HEK293T (cell line): ENCODE measurements at regions not wholly inside any gene's neighbourhood (a gene's known extent, or its start where the extent isn't known, plus 50 kb on each side); places are given as distances from the start of the nearest gene placed in this dataset.

Source experiments
- CTCF ChIA-PET: fragments of 350-600 bp; formaldehyde crosslinking; extraction: SDS; loops from one replicate; lab custom pipeline; 2021; ENCODE audit warnings: antibody characterized with exemption, inconsistent platforms; lab: Yijun Ruan, JAX
- POLR2A ChIA-PET: fragments of 350-600 bp; formaldehyde crosslinking; extraction: SDS; loops from one replicate; lab custom pipeline; 2020; ENCODE audit warnings: antibody characterized with exemption, inconsistent platforms; lab: Yijun Ruan, JAX
- DNase-seq: peaks from one replicate; pipeline ENCODE4 v3.0.0; 2012; ENCODE audit warnings: mixed read lengths; ENCODE audit errors: extremely low spot score
- ARNT ChIP-seq: fragments of 450-650 bp; IDR thresholded peaks from 2 replicates; pipeline ENCODE4 v1.6.1; 2017; ENCODE audit warnings: mild to moderate bottlenecking
- BHLHE40 ChIP-seq: fragments of 450-650 bp; IDR thresholded peaks from 2 replicates; pipeline ENCODE4 v1.6.1; 2016; ENCODE audit warnings: mild to moderate bottlenecking, moderate library complexity, borderline replicate concordance
- CTBP1 ChIP-seq: fragments of 450-650 bp; IDR thresholded peaks from 2 replicates; pipeline ENCODE4 v1.6.1; 2016; ENCODE audit warnings: borderline replicate concordance
- ELF4 ChIP-seq: fragments of 450-650 bp; IDR thresholded peaks from 2 replicates; pipeline ENCODE4 v1.6.1; 2017; ENCODE audit warnings: antibody characterized with exemption
- FOXA1 ChIP-seq: fragments of 450-650 bp; IDR thresholded peaks from 2 replicates; pipeline ENCODE4 v1.6.1; 2016; ENCODE audit warnings: mild to moderate bottlenecking
- FOXK2 ChIP-seq: fragments of 450-650 bp; IDR thresholded peaks from 2 replicates; pipeline ENCODE4 v1.6.1; 2016; ENCODE audit warnings: mild to moderate bottlenecking
- FOXM1 ChIP-seq: fragments of 450-650 bp; IDR thresholded peaks from 2 replicates; pipeline ENCODE4 v1.6.1; 2017; ENCODE audit warnings: mild to moderate bottlenecking, borderline replicate concordance
- HDGF ChIP-seq: fragments of 450-650 bp; IDR thresholded peaks from 2 replicates; pipeline ENCODE4 v1.6.1; 2017; ENCODE audit warnings: antibody characterized with exemption, borderline replicate concordance
- L3MBTL2 ChIP-seq: fragments of 450-650 bp; conservative IDR thresholded peaks from 2 replicates; pipeline ENCODE4 v1.6.1; 2016; ENCODE audit warnings: mild to moderate bottlenecking
- LEF1 ChIP-seq: fragments of 450-650 bp; IDR thresholded peaks from 2 replicates; pipeline ENCODE4 v1.6.1; 2017; ENCODE audit warnings: mild to moderate bottlenecking, borderline replicate concordance
- NFRKB ChIP-seq: fragments of 450-650 bp; IDR thresholded peaks from 2 replicates; pipeline ENCODE4 v1.6.1; 2016; ENCODE audit warnings: mild to moderate bottlenecking, moderate library complexity
- PKNOX1 ChIP-seq: fragments of 450-650 bp; IDR thresholded peaks from 2 replicates; pipeline ENCODE4 v1.6.1; 2016
- SP1 ChIP-seq: fragments of 450-650 bp; IDR thresholded peaks from 2 replicates; pipeline ENCODE4 v1.6.1; 2017
- SUZ12 ChIP-seq: fragments of 450-650 bp; IDR thresholded peaks from 2 replicates; pipeline ENCODE4 v1.6.1; 2016; ENCODE audit warnings: mild to moderate bottlenecking
- TARDBP ChIP-seq: fragments of 450-650 bp; IDR thresholded peaks from 2 replicates; pipeline ENCODE4 v1.6.1; 2016
- ZNF384 ChIP-seq: fragments of 450-650 bp; IDR thresholded peaks from 2 replicates; pipeline ENCODE4 v1.6.1; 2016

GRCh38 chr9:28720746-28721145 lies 1147.5 kb upstream of the C9orf72 start:
- no peak for DNase-seq
- ChIA-PET POLR2A (no interaction called here), CTCF (no interaction called here)
- TF ChIP-seq LEF1 (no peak), PKNOX1 (no peak), ARNT (no peak), FOXM1 (no peak), ELF4 (no peak), SUZ12 (no peak), ZNF384 (no peak), FOXA1 (no peak), HDGF (no peak), CTBP1 (no peak), SP1 (no peak), FOXK2 (no peak), TARDBP (no peak), BHLHE40 (no peak), NFRKB (no peak), L3MBTL2 (no peak)

GRCh38 chr9:28730111-28730510 lies 1156.8 kb upstream of the C9orf72 start:
- no peak for DNase-seq
- CTCF ChIA-PET: interaction anchor here (0.6 kb wide), 1 partner anchor 198 kb away, joined by 5 read pairs; no protein-coding TSS in a partner anchor
- POLR2A ChIA-PET: no interaction called here
- no peak for TF ChIP-seq L3MBTL2
- TF ChIP-seq CTBP1: no peak
- TF ChIP-seq PKNOX1: no peak
- no peak for TF ChIP-seq TARDBP
- TF ChIP-seq BHLHE40: no peak
- no peak for TF ChIP-seq SP1
- no peak for TF ChIP-seq FOXM1
- TF ChIP-seq LEF1: no peak
- TF ChIP-seq ARNT: no peak
- no peak for TF ChIP-seq ELF4
- no peak for TF ChIP-seq ZNF384
- TF ChIP-seq FOXK2: no peak
- no peak for TF ChIP-seq SUZ12

GRCh38 chr9:28735738-28736342 lies 1162.6 kb upstream of the C9orf72 start:
- TF ChIP-seq L3MBTL2: no peak
- no peak for TF ChIP-seq NFRKB
- no peak for TF ChIP-seq FOXA1
- TF ChIP-seq PKNOX1: no peak
- TF ChIP-seq LEF1: no peak
- TF ChIP-seq HDGF: no peak
- TF ChIP-seq ZNF384: no peak
- TF ChIP-seq FOXM1: no peak
- no peak for TF ChIP-seq ARNT
- no peak for TF ChIP-seq CTBP1
- no peak for TF ChIP-seq SUZ12
- no peak for TF ChIP-seq ELF4
- no peak for TF ChIP-seq BHLHE40
- TF ChIP-seq SP1: no peak
- no peak for TF ChIP-seq TARDBP
- TF ChIP-seq FOXK2: no peak
- POLR2A ChIA-PET: no interaction called here
- CTCF ChIA-PET: no interaction called here
- DNase-seq: no peak

- no peak for TF ChIP-seq L3MBTL2
- TF ChIP-seq HDGF: no peak
- TF ChIP-seq SP1: no peak
- TF ChIP-seq NFRKB: no peak
- no peak for TF ChIP-seq FOXM1
- TF ChIP-seq CTBP1: no peak
- TF ChIP-seq FOXK2: no peak
- no peak for TF ChIP-seq ZNF384
- TF ChIP-seq PKNOX1: no peak
- TF ChIP-seq LEF1: no peak
- no peak for TF ChIP-seq ARNT
- TF ChIP-seq TARDBP: no peak
- TF ChIP-seq FOXA1: no peak
- TF ChIP-seq SUZ12: no peak
- TF ChIP-seq BHLHE40: no peak
- no peak for TF ChIP-seq ELF4
- DNase-seq: no peak
- ChIA-PET POLR2A (no interaction called here), CTCF (no interaction called here)
Observed at GRCh38 chr9:28741459-28741858, 1168.2 kb upstream of the C9orf72 start.

GRCh38 chr9:28747351-28747985 lies 1174.2 kb upstream of the C9orf72 start:
- no peak for TF ChIP-seq SP1
- TF ChIP-seq LEF1: no peak
- no peak for TF ChIP-seq FOXK2
- no peak for TF ChIP-seq NFRKB
- TF ChIP-seq L3MBTL2: no peak
- TF ChIP-seq ELF4: no peak
- TF ChIP-seq CTBP1: no peak
- no peak for TF ChIP-seq FOXA1
- no peak for TF ChIP-seq FOXM1
- no peak for TF ChIP-seq HDGF
- no peak for TF ChIP-seq SUZ12
- TF ChIP-seq TARDBP: no peak
- no peak for TF ChIP-seq ARNT
- no peak for TF ChIP-seq ZNF384
- no peak for TF ChIP-seq BHLHE40
- no peak for DNase-seq
- CTCF ChIA-PET: no interaction called here
- POLR2A ChIA-PET: no interaction called here
